ACC112 (cell line): ENCODE measurements at regions not wholly inside any gene's neighbourhood (a gene's known extent, or its start where the extent isn't known, plus 50 kb on each side); places are given as distances from the start of the nearest gene placed in this dataset.
A peak's percentile ranks its signal among the peaks of the same experiment; 100 is the strongest.
"Not testable (repeated sequence)": the region's sequence is repeated elsewhere in the genome, so short reads cannot be mapped to it uniquely, and the experiment has no call there.

Experiments used
- H2AFZ ChIP-seq: fragments of 200-600 bp; sonication (generic); one replicate; pipeline ENCODE4 v1.6.0; 2017; ENCODE audit warnings: antibody characterized with exemption, low read length; ENCODE audit not compliant: unreplicated experiment
- H3K27ac ChIP-seq: fragments of 200-600 bp; sonication (generic); 2 replicates; pipeline ENCODE4 v1.5.1; 2014; ENCODE audit warnings: low read depth, mild to moderate bottlenecking, antibody characterized with exemption, low read length, moderate library complexity
- H3K27me3 ChIP-seq: fragments of 200-600 bp; sonication (generic); 2 replicates; pipeline ENCODE4 v1.6.1; 2014; ENCODE audit warnings: mild to moderate bottlenecking, antibody characterized with exemption, low read length, moderate library complexity, mixed read lengths; ENCODE audit not compliant: insufficient read depth
- H3K36me3 ChIP-seq: fragments of 200-600 bp; sonication (generic); 2 replicates; pipeline ENCODE4 v1.6.1; 2016; ENCODE audit warnings: mild to moderate bottlenecking, antibody characterized with exemption, low read length, moderate library complexity, mixed read lengths; ENCODE audit not compliant: insufficient read depth
- H3K4me1 ChIP-seq: fragments of 200-600 bp; sonication (generic); one replicate; pipeline ENCODE4 v1.6.1; 2016; ENCODE audit warnings: low read length, mixed read lengths; ENCODE audit not compliant: insufficient read depth, unreplicated experiment, control insufficient read depth
- H3K4me3 ChIP-seq: fragments of 200-600 bp; sonication (generic); 2 replicates; pipeline ENCODE4 v1.5.1; 2014; ENCODE audit warnings: mild to moderate bottlenecking, low read depth, low read length
- H3K79me2 ChIP-seq: fragments of 200-600 bp; sonication (generic); one replicate; pipeline ENCODE4 v1.6.0; 2016; ENCODE audit warnings: low read length; ENCODE audit not compliant: control insufficient read depth, unreplicated experiment, insufficient read depth

- Histone ChIP-seq H3K4me3 (no peak overlapping the region), H3K27ac (no peak overlapping the region), H3K36me3 (no peaks in the 10 kb centered on the region), H3K27me3 (no peaks in the 10 kb centered on the region), H3K79me2 (no peaks in the 10 kb centered on the region), H2AFZ (no peak overlapping the region), H3K4me1 (no peaks in the 10 kb centered on the region)
These were observed 167.4 kb upstream of the NFIA start for GRCh38 chr1:60914982-60915381.

GRCh38 chr1:60913708-60914107 lies 168.7 kb upstream of the NFIA start:
- not testable (repeated sequence) for H2AFZ ChIP-seq, H3K27ac ChIP-seq, H3K27me3 ChIP-seq, H3K4me3 ChIP-seq, H3K4me1 ChIP-seq, H3K79me2 ChIP-seq, H3K36me3 ChIP-seq

GRCh38 chr1:60913039-60913438 lies 169.3 kb upstream of the NFIA start:
- Histone ChIP-seq H3K27me3 (no peaks in the 10 kb centered on the region), H3K79me2 (no peaks in the 10 kb centered on the region), H2AFZ (no peak overlapping the region), H3K27ac (no peak overlapping the region), H3K4me1 (no peaks in the 10 kb centered on the region), H3K4me3 (no peak overlapping the region), H3K36me3 (no peaks in the 10 kb centered on the region)

- Histone ChIP-seq H3K27ac (no peak overlapping the region), H3K4me1 (no peaks in the 10 kb centered on the region), H3K27me3 (no peaks in the 10 kb centered on the region), H3K79me2 (no peaks in the 10 kb centered on the region), H3K4me3 (no peak overlapping the region), H3K36me3 (no peaks in the 10 kb centered on the region), H2AFZ (no peak overlapping the region)
These were observed 170.2 kb upstream of the NFIA start for GRCh38 chr1:60911966-60912697.

- Histone ChIP-seq H3K27me3 (no peaks in the 10 kb centered on the region), H3K4me3 (no peak overlapping the region), H3K27ac (no peak overlapping the region), H2AFZ (no peak overlapping the region), H3K4me1 (peaks cover 18% of the 10 kb centered on the region), H3K79me2 (no peaks in the 10 kb centered on the region), H3K36me3 (no peaks in the 10 kb centered on the region)
These were observed 174.2 kb upstream of the NFIA start for GRCh38 chr1:60908159-60908558.

- H3K27me3 ChIP-seq = no peaks in the 10 kb centered on the region
- no peak overlapping the region for H3K27ac ChIP-seq
- H3K36me3 ChIP-seq = no peaks in the 10 kb centered on the region
- no peak overlapping the region for H2AFZ ChIP-seq
- H3K79me2 ChIP-seq = no peaks in the 10 kb centered on the region
- H3K4me3 ChIP-seq = no peak overlapping the region
- peaks cover 18% of the 10 kb centered on the region for H3K4me1 ChIP-seq
These were observed 175.8 kb upstream of the NFIA start for GRCh38 chr1:60906526-60906925.

- H3K27me3 ChIP-seq = no peaks in the 10 kb centered on the region
- H3K27ac ChIP-seq = no peak overlapping the region
- no peaks in the 10 kb centered on the region for H3K79me2 ChIP-seq
- H3K4me3 ChIP-seq = no peak overlapping the region
- H2AFZ ChIP-seq = no peak overlapping the region
- H3K4me1 ChIP-seq = peaks cover 18% of the 10 kb centered on the region
- H3K36me3 ChIP-seq = no peaks in the 10 kb centered on the region
These were observed 176.3 kb upstream of the NFIA start for GRCh38 chr1:60906039-60906438.

- H3K4me3 ChIP-seq = peak overlapping the region; percentile 33; the same call in 1 of the 2 replicates
These were observed 178.1 kb upstream of the NFIA start for GRCh38 chr1:60904099-60904851.

GRCh38 chr1:60903591-60903990 lies 178.8 kb upstream of the NFIA start:
- Histone ChIP-seq H3K4me3 (no peak overlapping the region), H3K27ac (no peak overlapping the region)

More at GRCh38 chr1:60904099-60904851, 178.1 kb upstream of the NFIA start:
- Histone ChIP-seq H3K4me1 (peaks cover 18% of the 10 kb centered on the region), H2AFZ (peak overlapping the region; percentile 85), H3K36me3 (no peaks in the 10 kb centered on the region), H3K27me3 (no peaks in the 10 kb centered on the region), H3K79me2 (no peaks in the 10 kb centered on the region), H3K27ac (peak overlapping the region; percentile 66)

GRCh38 chr1:60899464-60899863 lies 182.9 kb upstream of the NFIA start:
- H3K79me2 ChIP-seq = no peaks in the 10 kb centered on the region
- no peak overlapping the region for H2AFZ ChIP-seq
- no peak overlapping the region for H3K27ac ChIP-seq
- H3K36me3 ChIP-seq = no peaks in the 10 kb centered on the region
- H3K4me1 ChIP-seq = peaks cover 11% of the 10 kb centered on the region
- H3K27me3 ChIP-seq = 0 out of 2 replicates have a peak, but pooled peaks cover 5% of the 10 kb centered on the region
- H3K4me3 ChIP-seq = no peak overlapping the region

More at GRCh38 chr1:60903591-60903990, 178.8 kb upstream of the NFIA start:
- H3K27me3 ChIP-seq = no peaks in the 10 kb centered on the region
- H2AFZ ChIP-seq = peak overlapping the region; percentile 14
- no peaks in the 10 kb centered on the region for H3K36me3 ChIP-seq
- H3K79me2 ChIP-seq = no peaks in the 10 kb centered on the region
- H3K4me1 ChIP-seq = peaks cover 18% of the 10 kb centered on the region

- no peak overlapping the region for H3K4me3 ChIP-seq
- H3K79me2 ChIP-seq = no peaks in the 10 kb centered on the region
- H3K4me1 ChIP-seq = peaks cover 6% of the 10 kb centered on the region
- no peak overlapping the region for H2AFZ ChIP-seq
- no peaks in the 10 kb centered on the region for H3K36me3 ChIP-seq
- H3K27ac ChIP-seq = no peak overlapping the region
- H3K27me3 ChIP-seq = peaks cover 8% of the 10 kb centered on the region; the same call in 1 of the 2 replicates
These were observed 183.4 kb upstream of the NFIA start for GRCh38 chr1:60898987-60899386.
